K562 (cell line): ENCODE measurements at regions not wholly inside any gene's neighbourhood (a gene's known extent, or its start where the extent isn't known, plus 50 kb on each side); places are given as distances from the start of the nearest gene placed in this dataset.

Experiments
- ATAC-seq: fragments of 200-7000 bp; cut with Tn5 transposase; 3 replicates; pipeline ENCODE4 v1.9.1; 2020; ENCODE audit warnings: moderate library complexity
- BruUV-seq: library from RNA; stranded (reverse); fragments of 400-500 nt; replicated peaks from 2 replicates; lab custom pipeline; 2021; lab: Mats Ljungman, UMichigan
- CTCF ChIA-PET: fragments of 300-600 bp; formaldehyde crosslinking; extraction: SDS; loops from one replicate; lab custom pipeline; 2021; ENCODE audit warnings: low intra/inter-chr PET ratio; lab: Yijun Ruan, JAX
- POLR2A ChIA-PET: fragments of 300-600, 350-650 bp; sonication (Branson Sonifier 250); formaldehyde crosslinking; extraction: SDS; loops from one replicate; lab custom pipeline; 2021; ENCODE audit warnings: antibody characterized with exemption, inconsistent platforms; lab: Yijun Ruan, JAX
- DNase-seq, 4 experiments: peaks; one replicate each; pipeline versions ENCODE4 v3.0.0 to v3.0.0-alpha.2; 2011 to 2018; ENCODE audit warnings: low spot score in 3 of 4, mixed read lengths in 3 of 4; ENCODE audit errors: extremely low read depth in 1 of 4
- FAIRE-seq: peaks from 2 replicates; lab custom pipeline; 2011; peaks lifted over from hg19 to GRCh38; lab: Jason Lieb, UNC
- H2AFZ ChIP-seq: 2 replicates; pipeline ENCODE4 v1.6.0; 2011; ENCODE audit warnings: low read depth, low read length, control low read depth, inconsistent platforms
- H3K27ac ChIP-seq: fragments of 200-600 bp; 3 replicates; pipeline ENCODE4 v1.8.0; 2011; ENCODE audit warnings: low read depth, mild to moderate bottlenecking, control low read depth, inconsistent platforms, low read length, moderate library complexity, mixed read lengths; ENCODE audit errors: extremely low read depth
- H3K27me3 ChIP-seq, 2 experiments: fragments of 300-600 bp in 1 of 2; 2 replicates in 1 of 2; 3 replicates in 1 of 2; pipeline versions ENCODE4 v1.6.0 to v1.8.0; 2011; ENCODE audit warnings: inconsistent platforms in 2 of 2, low read length in 2 of 2, mild to moderate bottlenecking in 1 of 2, mixed read lengths in 1 of 2, moderate library complexity in 1 of 2; ENCODE audit not compliant: control insufficient read depth in 2 of 2, insufficient read depth in 2 of 2
- H3K36me3 ChIP-seq: fragments of 300-600 bp; 3 replicates; pipeline ENCODE4 v1.8.0; 2011; ENCODE audit warnings: mild to moderate bottlenecking, low read length, inconsistent platforms; ENCODE audit not compliant: control insufficient read depth, insufficient read depth
- H3K4me1 ChIP-seq, 2 experiments: fragments of 200-600 bp in 1 of 2; replicated peaks in 1 of 2; 2 replicates in 1 of 2; 3 replicates in 1 of 2; pipeline versions ENCODE4 v1.5.1 to v1.8.0; 2011; ENCODE audit warnings: inconsistent platforms in 2 of 2, low read length in 2 of 2, mild to moderate bottlenecking in 1 of 2, mixed read lengths in 1 of 2, moderate library complexity in 1 of 2; ENCODE audit not compliant: control insufficient read depth in 2 of 2, insufficient read depth in 2 of 2
- H3K4me2 ChIP-seq: 2 replicates; pipeline ENCODE4 v1.6.1; 2011; ENCODE audit warnings: low read length, control low read depth, inconsistent platforms, mixed read lengths; ENCODE audit not compliant: insufficient read depth
- H3K4me3 ChIP-seq: fragments of 200-600 bp; sonication (generic), shearing (Covaris generic); 2 replicates; pipeline ENCODE4 v1.5.1; 2016; ENCODE audit warnings: control low read depth, inconsistent platforms
- H3K79me2 ChIP-seq: fragments of 200-600 bp; 3 replicates; pipeline ENCODE4 v1.8.0; 2011; ENCODE audit warnings: low read length, inconsistent platforms; ENCODE audit not compliant: control insufficient read depth, insufficient read depth
- H3K9ac ChIP-seq, 2 experiments: 2 replicates each; pipeline versions ENCODE4 v1.6.0 to v1.6.1; 2011; ENCODE audit warnings: low read depth in 2 of 2, low read length in 2 of 2, control low read depth in 1 of 2, inconsistent platforms in 1 of 2, mild to moderate bottlenecking in 1 of 2, mixed read lengths in 1 of 2; ENCODE audit not compliant: insufficient read depth in 1 of 2
- H3K9me1 ChIP-seq: one replicate; pipeline ENCODE4 v1.6.0; 2011; ENCODE audit warnings: inconsistent platforms, mild to moderate bottlenecking, low read length, moderate library complexity; ENCODE audit not compliant: control insufficient read depth, insufficient read depth
- H3K9me3 ChIP-seq: replicated peaks from 2 replicates; pipeline ENCODE4 v1.5.1; 2011; ENCODE audit warnings: low read depth, low read length, inconsistent platforms; ENCODE audit not compliant: control insufficient read depth, insufficient read depth
- H4K20me1 ChIP-seq: replicated peaks from 2 replicates; pipeline ENCODE4 v1.6.1; 2011; ENCODE audit warnings: low read length, inconsistent platforms, mixed read lengths; ENCODE audit not compliant: control insufficient read depth, insufficient read depth
- E2F4 ChIP-seq: sonication (generic); formaldehyde crosslinking; IDR thresholded peaks from 2 replicates; pipeline ENCODE4 v1.8.0; 2022; ENCODE audit warnings: mild to moderate bottlenecking, low read depth, missing genetic modification reagents
- ELF4 ChIP-seq: fragments of 450-650 bp; formaldehyde crosslinking; IDR thresholded peaks from 2 replicates; pipeline ENCODE4 v1.4.0; 2022; ENCODE audit warnings: missing genetic modification characterization
- EP300 ChIP-seq: IDR thresholded peaks from 2 replicates; pipeline ENCODE4 v1.6.1; 2012; ENCODE audit warnings: low read length, improper control_type of control experiment
- GTF2E2 ChIP-seq: fragments of 200-800 bp; sonication (Bioruptor generic); IDR thresholded peaks from 2 replicates; pipeline ENCODE4 v1.6.1; 2016; ENCODE audit warnings: missing genetic modification characterization, missing compliant biosample characterization
- GTF2F1 ChIP-seq: IDR thresholded peaks from 2 replicates; pipeline ENCODE4 v1.6.1; 2011; ENCODE audit warnings: low read depth, low read length, improper control_type of control experiment
- HNRNPLL ChIP-seq: fragments of 200-400 bp; formaldehyde crosslinking; IDR thresholded peaks from 2 replicates; pipeline ENCODE4 v1.6.1; 2017; ENCODE audit warnings: low read length, low read depth, mild to moderate bottlenecking; ENCODE audit not compliant: poor library complexity, severe bottlenecking
- NBN ChIP-seq: fragments of 450-650 bp; IDR thresholded peaks from 2 replicates; pipeline ENCODE4 v1.6.1; 2016; ENCODE audit warnings: low read depth, mild to moderate bottlenecking
- NCOA1 ChIP-seq: fragments of 450-650 bp; IDR thresholded peaks from 2 replicates; pipeline ENCODE4 v1.6.1; 2016; ENCODE audit warnings: low read depth
- POLR2B ChIP-seq: fragments of 450-650 bp; IDR thresholded peaks from 2 replicates; pipeline ENCODE4 v1.6.1; 2018; ENCODE audit warnings: low read depth; ENCODE audit not compliant: partially characterized antibody
- RB1 ChIP-seq: fragments of 450-650 bp; IDR thresholded peaks from 2 replicates; pipeline ENCODE4 v1.6.1; 2017; ENCODE audit warnings: low read depth, mild to moderate bottlenecking
- RBM17 ChIP-seq: fragments of 200-400 bp; formaldehyde crosslinking; IDR thresholded peaks from 2 replicates; pipeline ENCODE4 v1.6.1; 2017; ENCODE audit warnings: low read depth, mild to moderate bottlenecking, low read length, borderline replicate concordance
- SRSF1 ChIP-seq: fragments of 200-400 bp; formaldehyde crosslinking; IDR thresholded peaks from 2 replicates; pipeline ENCODE4 v1.6.1; 2017; ENCODE audit warnings: mild to moderate bottlenecking, low read depth, low read length, moderate library complexity
- TEAD2 ChIP-seq: fragments of 450-650 bp; IDR thresholded peaks from 2 replicates; pipeline ENCODE4 v1.6.1; 2016; ENCODE audit warnings: missing genetic modification characterization, control low read depth, missing compliant biosample characterization
- ZFP1 ChIP-seq: fragments of 450-650 bp; formaldehyde crosslinking; IDR thresholded peaks from 2 replicates; pipeline ENCODE4 v1.4.0; 2020; ENCODE audit warnings: mild to moderate bottlenecking, mixed read lengths
- ZFPM2 ChIP-seq: fragments of 250-450 bp; sonication (Bioruptor Pico); IDR thresholded peaks from 2 replicates; pipeline ENCODE4 v1.5.1; 2022; ENCODE audit warnings: mild to moderate bottlenecking
- ZNF347 ChIP-seq: fragments of 450-650 bp; formaldehyde crosslinking; IDR thresholded peaks from 2 replicates; pipeline ENCODE4 v1.4.0; 2020; ENCODE audit warnings: low read depth, mild to moderate bottlenecking, moderate library complexity
- ZNF445 ChIP-seq: fragments of 250-450 bp; sonication (Bioruptor Pico); IDR thresholded peaks from 2 replicates; pipeline ENCODE4 v1.4.0; 2020; ENCODE audit warnings: low read depth, mild to moderate bottlenecking, moderate library complexity
- WGBS: fragments of 100-300 bp; shearing (Covaris generic); methylation state at CpG from one replicate; pipeline ENCODE4 v1.1.6; 2016; ENCODE audit warnings: low coverage, mixed read lengths; ENCODE audit not compliant: insufficient coverage; ENCODE audit errors: missing lambda C conversion rate; 5-methylcytosine and 5-hydroxymethylcytosine counted together
- in situ Hi-C: fragments of 300-500 bp; cut with MboI; formaldehyde crosslinking; loops from 4 replicates; pipeline ENCODE4 v1.15.0; 2018; ENCODE audit warnings: inconsistent platforms, mixed read lengths
- intact Hi-C: fragments of 100-400 bp; cut with micrococcal nuclease; formaldehyde crosslinking; loops from 2 replicates; pipeline ENCODE4 v1.14.2; 2022
- TF ChIP-seq, protein P1 (sequence below): sonication (generic); formaldehyde crosslinking; IDR thresholded peaks from 2 replicates; pipeline ENCODE4 v1.8.1; 2023; ENCODE audit warnings: missing genetic modification reagents, mild to moderate bottlenecking, borderline replicate concordance

DNA sequence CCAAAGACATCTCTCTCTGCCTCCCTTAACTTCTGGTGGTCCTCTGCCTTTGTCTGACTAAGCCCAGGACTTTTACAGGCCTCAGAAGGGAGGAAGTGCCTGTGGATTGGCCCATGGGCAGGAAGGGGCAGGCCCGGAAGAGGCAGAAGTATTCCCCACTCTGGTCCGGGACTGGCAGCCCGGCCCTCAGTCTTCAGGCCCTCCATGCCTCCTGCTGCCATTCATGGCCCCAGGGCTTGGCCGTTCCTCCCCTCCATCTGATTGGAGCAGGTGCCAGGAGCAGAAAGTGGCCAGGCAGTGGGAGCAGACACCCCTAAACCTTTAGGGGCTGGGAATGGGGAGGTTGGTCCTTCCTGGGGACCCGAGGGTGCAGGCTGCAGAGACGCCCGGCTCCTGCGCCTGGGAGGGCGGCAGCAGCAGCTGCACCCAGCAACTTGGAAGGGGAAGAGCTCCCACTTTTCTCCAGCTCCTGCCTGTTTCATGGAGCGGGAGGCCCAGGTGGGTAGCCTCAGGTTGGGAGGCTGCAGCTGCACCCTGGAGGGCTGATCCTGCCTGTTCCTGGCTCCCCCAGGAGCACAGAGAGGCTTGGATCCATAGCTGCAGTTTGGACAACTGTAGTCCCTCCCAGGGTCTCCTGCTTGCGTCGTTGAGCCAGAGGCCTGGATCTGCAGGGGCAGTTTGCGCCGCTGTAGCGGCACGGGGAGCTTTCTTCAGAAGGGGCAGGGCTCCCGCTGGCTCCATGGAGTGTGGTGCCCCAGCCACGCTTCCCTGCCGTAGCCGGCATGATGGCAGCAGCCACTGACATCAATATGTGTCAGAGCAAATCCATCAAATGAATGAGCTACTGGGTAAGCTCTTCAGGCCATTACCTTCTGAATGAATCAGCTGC, 661.5 kb upstream of the NUDT12 start:
- ChIA-PET CTCF (no interaction called here), POLR2A (interaction anchor here (1.3 kb wide), 1 partner anchor 10 kb away, joined by 3 read pairs; no protein-coding TSS in a partner anchor)
- no peaks in the 10 kb centered on the region for H3K9me1 ChIP-seq
- no peaks in the 10 kb centered on the region for H3K36me3 ChIP-seq
- DNase-seq (no peak), ATAC-seq (no peak), FAIRE-seq (no peak)
- no peak overlapping the region for H2AFZ ChIP-seq
- no peaks in the 10 kb centered on the region for H3K9me3 ChIP-seq
- no peak overlapping the region for H3K4me3 ChIP-seq
- H3K9ac ChIP-seq, result no peak overlapping the region; a peak in 1 of 4 replicates
- in situ Hi-C loops (no loop called here), intact Hi-C loops (no loop called here)
- H3K79me2 ChIP-seq, result no peaks in the 10 kb centered on the region
- no peaks in the 10 kb centered on the region for H3K27me3 ChIP-seq
- H3K4me1 ChIP-seq, result no peaks in the 10 kb centered on the region; a peak in 1 of 5 replicates
- WGBS, result 36% methylated on average over 12 of the region's 20 CpGs
- no peak overlapping the region for H3K27ac ChIP-seq
- H3K4me2 ChIP-seq, result no peak overlapping the region
- no peaks in the 10 kb centered on the region for H4K20me1 ChIP-seq
- BruUV-seq, result no TSS peak
- no peak for TF ChIP-seq ZFP1 (CRISPR knock-in tag)
- TF ChIP-seq NCOA1, result no peak
- TF ChIP-seq ZNF347, result no peak
- TF ChIP-seq RBM17, result no peak
- no peak for TF ChIP-seq HNRNPLL
- TF ChIP-seq TEAD2 (tag), result no peak
- no peak for TF ChIP-seq ELF4
- no peak for TF ChIP-seq ZNF445 (CRISPR knock-in tag)
- TF ChIP-seq RB1, result no peak
- TF ChIP-seq, protein P1, sequence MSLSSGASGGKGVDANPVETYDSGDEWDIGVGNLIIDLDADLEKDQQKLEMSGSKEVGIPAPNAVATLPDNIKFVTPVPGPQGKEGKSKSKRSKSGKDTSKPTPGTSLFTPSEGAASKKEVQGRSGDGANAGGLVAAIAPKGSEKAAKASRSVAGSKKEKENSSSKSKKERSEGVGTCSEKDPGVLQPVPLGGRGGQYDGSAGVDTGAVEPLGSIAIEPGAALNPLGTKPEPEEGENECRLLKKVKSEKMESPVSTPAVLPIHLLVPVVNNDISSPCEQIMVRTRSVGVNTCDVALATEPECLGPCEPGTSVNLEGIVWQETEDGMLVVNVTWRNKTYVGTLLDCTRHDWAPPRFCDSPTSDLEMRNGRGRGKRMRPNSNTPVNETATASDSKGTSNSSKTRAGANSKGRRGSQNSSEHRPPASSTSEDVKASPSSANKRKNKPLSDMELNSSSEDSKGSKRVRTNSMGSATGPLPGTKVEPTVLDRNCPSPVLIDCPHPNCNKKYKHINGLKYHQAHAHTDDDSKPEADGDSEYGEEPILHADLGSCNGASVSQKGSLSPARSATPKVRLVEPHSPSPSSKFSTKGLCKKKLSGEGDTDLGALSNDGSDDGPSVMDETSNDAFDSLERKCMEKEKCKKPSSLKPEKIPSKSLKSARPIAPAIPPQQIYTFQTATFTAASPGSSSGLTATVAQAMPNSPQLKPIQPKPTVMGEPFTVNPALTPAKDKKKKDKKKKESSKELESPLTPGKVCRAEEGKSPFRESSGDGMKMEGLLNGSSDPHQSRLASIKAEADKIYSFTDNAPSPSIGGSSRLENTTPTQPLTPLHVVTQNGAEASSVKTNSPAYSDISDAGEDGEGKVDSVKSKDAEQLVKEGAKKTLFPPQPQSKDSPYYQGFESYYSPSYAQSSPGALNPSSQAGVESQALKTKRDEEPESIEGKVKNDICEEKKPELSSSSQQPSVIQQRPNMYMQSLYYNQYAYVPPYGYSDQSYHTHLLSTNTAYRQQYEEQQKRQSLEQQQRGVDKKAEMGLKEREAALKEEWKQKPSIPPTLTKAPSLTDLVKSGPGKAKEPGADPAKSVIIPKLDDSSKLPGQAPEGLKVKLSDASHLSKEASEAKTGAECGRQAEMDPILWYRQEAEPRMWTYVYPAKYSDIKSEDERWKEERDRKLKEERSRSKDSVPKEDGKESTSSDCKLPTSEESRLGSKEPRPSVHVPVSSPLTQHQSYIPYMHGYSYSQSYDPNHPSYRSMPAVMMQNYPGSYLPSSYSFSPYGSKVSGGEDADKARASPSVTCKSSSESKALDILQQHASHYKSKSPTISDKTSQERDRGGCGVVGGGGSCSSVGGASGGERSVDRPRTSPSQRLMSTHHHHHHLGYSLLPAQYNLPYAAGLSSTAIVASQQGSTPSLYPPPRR, result no peak
- TF ChIP-seq GTF2E2, result no peak
- no peak for TF ChIP-seq POLR2B
- no peak for TF ChIP-seq NBN
- no peak for TF ChIP-seq E2F4 (CRISPR knock-in tag)
- TF ChIP-seq SRSF1, result no peak
- no peak for TF ChIP-seq EP300
- no peak for TF ChIP-seq GTF2F1
- TF ChIP-seq ZFPM2 (CRISPR knock-in tag), result no peak
